Keratinocyte (primary cell): ENCODE measurements at regions not wholly inside any gene's neighbourhood (a gene's known extent, or its start where the extent isn't known, plus 50 kb on each side); places are given as distances from the start of the nearest gene placed in this dataset.

Experiments
- DNase-seq: peaks from one replicate; pipeline ENCODE4 v3.0.0-alpha.2; 2011; ENCODE audit warnings: low read depth, missing footprints, low spot score
- FAIRE-seq: peaks from 2 replicates; lab custom pipeline; 2011; peaks lifted over from hg19 to GRCh38; lab: Jason Lieb, UNC
- H2AFZ ChIP-seq: 2 replicates; pipeline ENCODE4 v1.6.0; 2012; ENCODE audit warnings: low read length, control low read depth, inconsistent platforms; ENCODE audit not compliant: control insufficient read depth
- H3K27ac ChIP-seq: 2 replicates; pipeline ENCODE4 v1.5.1; 2011; ENCODE audit warnings: low read length; ENCODE audit not compliant: control insufficient read depth, insufficient read depth
- H3K27me3 ChIP-seq: 3 replicates; pipeline ENCODE4 v1.6.0; 2011; ENCODE audit warnings: low read length; ENCODE audit not compliant: control insufficient read depth, insufficient read depth; ENCODE audit errors: extremely low read depth
- H3K36me3 ChIP-seq, 2 experiments: 2 replicates in 1 of 2; 3 replicates in 1 of 2; pipeline ENCODE4 v1.5.1; 2011; ENCODE audit warnings: low read length in 2 of 2, mild to moderate bottlenecking in 1 of 2; ENCODE audit not compliant: control insufficient read depth in 2 of 2, insufficient read depth in 2 of 2; ENCODE audit errors: extremely low read depth in 1 of 2
- H3K4me1 ChIP-seq: 3 replicates; pipeline ENCODE4 v1.5.1; 2011; ENCODE audit warnings: low read length; ENCODE audit not compliant: control insufficient read depth, insufficient read depth; ENCODE audit errors: extremely low read depth
- H3K4me2 ChIP-seq: 3 replicates; pipeline ENCODE4 v1.6.0; 2011; ENCODE audit warnings: low read depth, low read length; ENCODE audit not compliant: control insufficient read depth, insufficient read depth; ENCODE audit errors: extremely low read depth
- H3K4me3 ChIP-seq, 3 experiments: fragments of 200-600 bp in 1 of 3; sonication (generic) in 1 of 3; 2 replicates in 2 of 3; 3 replicates in 1 of 3; pipeline ENCODE4 v1.5.1; 2011 to 2016; ENCODE audit warnings: low read length in 3 of 3, mild to moderate bottlenecking in 3 of 3, control low read depth in 2 of 3, inconsistent platforms in 1 of 3, low read depth in 1 of 3, mixed read lengths in 1 of 3, mixed run types in 1 of 3, moderate library complexity in 1 of 3; ENCODE audit not compliant: control insufficient read depth in 2 of 3, insufficient read depth in 2 of 3; ENCODE audit errors: extremely low read depth in 1 of 3
- H3K79me2 ChIP-seq: 2 replicates; pipeline ENCODE4 v1.6.0; 2012; ENCODE audit warnings: low read length; ENCODE audit not compliant: control insufficient read depth, insufficient read depth
- H3K9ac ChIP-seq: 3 replicates; pipeline ENCODE4 v1.6.0; 2011; ENCODE audit warnings: low read length; ENCODE audit not compliant: control insufficient read depth, insufficient read depth; ENCODE audit errors: extremely low read depth
- H3K9me1 ChIP-seq: 3 replicates; pipeline ENCODE4 v1.6.0; 2011; ENCODE audit warnings: low read length; ENCODE audit not compliant: control insufficient read depth, insufficient read depth; ENCODE audit errors: extremely low read depth
- H3K9me3 ChIP-seq: 2 replicates; pipeline ENCODE4 v1.5.1; 2012; ENCODE audit warnings: low read depth, low read length; ENCODE audit not compliant: control insufficient read depth
- H4K20me1 ChIP-seq: 3 replicates; pipeline ENCODE4 v1.6.0; 2011; ENCODE audit warnings: low read length; ENCODE audit not compliant: control insufficient read depth, insufficient read depth; ENCODE audit errors: extremely low read depth
- CTCF ChIP-seq, 3 experiments: IDR thresholded peaks in 1 of 3; conservative IDR thresholded peaks in 1 of 3; optimal IDR thresholded peaks in 1 of 3; 2 replicates in 2 of 3; 3 replicates in 1 of 3; pipeline versions ENCODE3 to v1.5.1; 2011; ENCODE audit warnings: low read length in 3 of 3, mild to moderate bottlenecking in 3 of 3, moderate library complexity in 2 of 3, control low read depth in 1 of 3, inconsistent platforms in 1 of 3; ENCODE audit not compliant: insufficient read depth in 2 of 3; ENCODE audit errors: extremely low read depth in 1 of 3
- EZH2 ChIP-seq: IDR thresholded peaks from one replicate; pipeline ENCODE4 v1.6.1; 2012; ENCODE audit warnings: inconsistent platforms, mild to moderate bottlenecking, low read length, moderate library complexity
- dilution Hi-C: fragments of 300-500 bp; cut with MboI; formaldehyde crosslinking; loops from one replicate; pipeline ENCODE4 v1.7.0; 2020; ENCODE audit warnings: low sequenced_read_pairs; ENCODE audit not compliant: extremely low pct_ligation_motif_present

DNA sequence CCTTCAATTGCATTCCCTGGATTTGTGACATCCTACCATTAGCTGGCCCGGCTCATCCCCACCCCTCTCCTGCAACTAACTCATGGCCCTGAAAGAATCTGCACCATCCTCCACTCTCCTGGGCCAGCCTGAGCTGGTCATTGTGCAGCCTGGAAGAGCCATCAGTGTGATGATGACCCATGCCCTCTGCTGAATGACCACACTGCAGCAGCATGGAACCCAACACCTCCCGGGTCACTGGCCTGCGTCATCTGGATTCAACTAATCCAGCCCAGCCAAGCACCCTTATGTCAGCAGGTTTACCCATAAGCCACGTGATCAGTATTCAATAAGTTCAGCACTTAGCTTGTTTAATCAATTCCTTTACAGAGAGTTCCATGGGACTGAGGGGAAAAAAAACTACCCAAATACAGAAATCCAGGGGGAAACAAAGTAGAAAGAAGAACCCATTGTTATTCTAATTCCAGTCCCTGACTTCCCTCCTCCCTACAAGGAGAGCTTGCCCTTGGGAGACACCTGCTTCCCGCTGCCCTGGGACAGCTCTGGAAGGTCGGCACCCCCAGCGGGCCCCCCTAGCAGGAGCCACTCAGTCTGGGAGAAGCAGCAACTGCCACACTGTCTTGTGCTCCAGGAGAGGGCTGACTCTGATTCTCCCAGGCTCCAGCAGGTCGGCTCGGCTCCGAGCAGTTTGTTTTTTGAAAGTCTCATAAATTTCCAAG is 309.1 kb upstream of the TLE3 start:
- Histone ChIP-seq H4K20me1 (no peaks in the 10 kb centered on the region), H3K27ac (no peak overlapping the region), H3K4me1 (peaks cover 11% of the 10 kb centered on the region), H3K4me2 (no peak overlapping the region), H3K79me2 (no peaks in the 10 kb centered on the region), H3K36me3 (no peaks in the 10 kb centered on the region), H3K9ac (no peak overlapping the region), H3K9me3 (peaks cover 2% of the 10 kb centered on the region), H3K4me3 (no peak overlapping the region), H2AFZ (no peak overlapping the region), H3K27me3 (peaks cover 20% of the 10 kb centered on the region), H3K9me1 (no peaks in the 10 kb centered on the region)
- dilution Hi-C loops = no loop called here
- DNase-seq (no peak), FAIRE-seq (no peak)
- TF ChIP-seq EZH2 (no peak), CTCF (optimal IDR thresholded peaks at IDR 0.05 in 1 of 3, IDR thresholded peaks at IDR 0.05 in 1 of 3, conservative IDR thresholded peaks at IDR 0.05 in 1 of 3; ENCODE audit: extremely low read depth in 1 of 3, insufficient read depth in 2 of 3, low read length in 3 of 3) (no peak)

- FAIRE-seq = no peak
- no peaks in the 10 kb centered on the region for H3K4me1 ChIP-seq
- H3K27ac ChIP-seq = no peak overlapping the region
- no peak for DNase-seq
- H3K9me1 ChIP-seq = no peaks in the 10 kb centered on the region
- no peak for TF ChIP-seq EZH2
- TF ChIP-seq CTCF (optimal IDR thresholded peaks at IDR 0.05 in 1 of 3, IDR thresholded peaks at IDR 0.05 in 1 of 3, conservative IDR thresholded peaks at IDR 0.05 in 1 of 3; ENCODE audit: extremely low read depth in 1 of 3, insufficient read depth in 2 of 3, low read length in 3 of 3) = no peak
- H3K9ac ChIP-seq = no peak overlapping the region
- H3K79me2 ChIP-seq = no peaks in the 10 kb centered on the region
- peaks cover 38% of the 10 kb centered on the region for H3K27me3 ChIP-seq
- dilution Hi-C loops = no loop called here
- no peaks in the 10 kb centered on the region for H3K9me3 ChIP-seq
- no peak overlapping the region for H3K4me2 ChIP-seq
- no peaks in the 10 kb centered on the region for H4K20me1 ChIP-seq
- no peaks in the 10 kb centered on the region for H3K36me3 ChIP-seq
- no peak overlapping the region for H3K4me3 ChIP-seq
- H2AFZ ChIP-seq = no peak overlapping the region
Measured at GRCh38 chr15:70401709-70402108, 304.0 kb upstream of the TLE3 start.
